ENCODE measurements at regions not wholly inside any gene's neighbourhood (a gene's known extent, or its start where the extent isn't known, plus 50 kb on each side); places are given as distances from the start of the nearest gene placed in this dataset.

GRCh38 chr3:77976079-77976478 is 936.2 kb downstream of the ROBO2 start:
- TF ChIP-seq CTCF (IDR thresholded peaks at IDR 0.05) (no peak), POLR2AphosphoS5 (IDR thresholded peaks at IDR 0.05; ENCODE audit: insufficient read depth in 1 of 2, low read depth in 1 of 2) (no peak)

All from vagina (tissue), 2 donors.